Natural killer cell (primary cell): ENCODE measurements at regions not wholly inside any gene's neighbourhood (a gene's known extent, or its start where the extent isn't known, plus 50 kb on each side); places are given as distances from the start of the nearest gene placed in this dataset.
"Not testable (repeated sequence)": the region's sequence is repeated elsewhere in the genome, so short reads cannot be mapped to it uniquely, and the experiment has no call there.

Source experiments
- ATAC-seq, 3 donors: fragments of 150-1000 bp in 2 of 3; fragments of 200-7000 bp in 1 of 3; cut with Tn5 transposase; 1 replicate in 1 of 3; 2 replicates in 2 of 3; pipeline ENCODE4 v1.10.0; 2021; ENCODE audit warnings: mild to moderate bottlenecking in 2 of 3, moderate library complexity in 2 of 3
- DNase-seq, 2 donors: peaks; one replicate each; pipeline versions ENCODE4 v3.0.0 to v3.0.0-alpha.2; 2013 to 2021; ENCODE audit warnings: mixed read lengths in 1 of 2
- H3K27ac ChIP-seq: one replicate; pipeline ENCODE4 v1.5.1; 2013; ENCODE audit warnings: mild to moderate bottlenecking, low read length
- H3K27me3 ChIP-seq: one replicate; pipeline ENCODE4 v1.6.1; 2013; ENCODE audit warnings: low read length; ENCODE audit not compliant: control insufficient read depth, insufficient read depth
- H3K36me3 ChIP-seq: one replicate; pipeline ENCODE4 v1.6.1; 2013; ENCODE audit warnings: low read length; ENCODE audit not compliant: control insufficient read depth, insufficient read depth
- H3K4me1 ChIP-seq: one replicate; pipeline ENCODE4 v1.6.1; 2013; ENCODE audit warnings: low read length; ENCODE audit not compliant: control insufficient read depth, insufficient read depth
- H3K4me3 ChIP-seq: one replicate; pipeline ENCODE4 v1.5.1; 2013; ENCODE audit warnings: low read length
- H3K9me3 ChIP-seq: one replicate; pipeline ENCODE4 v1.6.1; 2013; ENCODE audit warnings: low read length; ENCODE audit not compliant: control insufficient read depth, insufficient read depth
- H3K27ac Mint-ChIP-seq, 2 donors: one replicate each; pipeline ENCODE4 v1.8.0; 2022; ENCODE audit warnings: mild to moderate bottlenecking in 2 of 2, mixed read lengths in 2 of 2, moderate library complexity in 1 of 2
- H3K27me3 Mint-ChIP-seq, 2 donors: one replicate each; pipeline ENCODE4 v1.8.0; 2022; ENCODE audit warnings: low read depth in 2 of 2, mixed read lengths in 2 of 2
- H3K36me3 Mint-ChIP-seq: one replicate; pipeline ENCODE4 v1.8.0; 2022; ENCODE audit warnings: mixed read lengths
- H3K4me1 Mint-ChIP-seq, 2 donors: one replicate each; pipeline ENCODE4 v1.8.0; 2022; ENCODE audit warnings: mixed read lengths in 2 of 2
- H3K4me3 Mint-ChIP-seq: one replicate; pipeline ENCODE4 v1.8.0; 2022; ENCODE audit warnings: mild to moderate bottlenecking, moderate library complexity, mixed read lengths
- H3K9me3 Mint-ChIP-seq, 2 donors: one replicate each; pipeline ENCODE4 v1.8.0; 2022; ENCODE audit warnings: mixed read lengths in 2 of 2
- CTCF ChIP-seq: fragments of 200-600 bp; IDR thresholded peaks from one replicate; pipeline ENCODE4 v1.8.0; 2022; ENCODE audit warnings: antibody characterized with exemption
- WGBS: methylation state at CpG from one replicate; pipeline ENCODE4 v1.1.7; 2013; ENCODE audit warnings: missing lambda C conversion rate; ENCODE audit not compliant: insufficient coverage; 5-methylcytosine and 5-hydroxymethylcytosine counted together
- intact Hi-C: fragments of 100-400 bp; cut with micrococcal nuclease; formaldehyde crosslinking; loops from one replicate; pipeline ENCODE4 v1.14.2; 2022

DNA sequence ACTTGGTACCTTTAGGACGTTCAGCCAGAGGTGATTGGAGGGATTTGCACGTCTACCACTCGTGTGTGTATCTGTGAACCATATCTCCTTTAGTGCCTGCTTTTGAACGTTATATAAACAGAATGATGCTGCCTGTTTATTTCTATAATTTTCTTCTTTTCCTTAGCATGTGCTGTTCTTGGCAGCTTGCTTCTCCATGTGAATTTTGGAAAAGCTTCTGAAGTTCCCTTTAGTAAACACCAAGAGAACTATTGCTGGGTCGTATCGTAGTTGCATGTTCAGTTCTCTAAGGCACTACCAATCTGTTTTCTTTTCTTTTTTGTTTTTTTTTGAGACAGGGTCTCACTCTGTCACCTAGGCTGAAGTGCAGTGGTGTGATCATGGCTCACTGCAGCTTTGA, 73.8 kb upstream of the FANCC start:
- H3K27me3 ChIP-seq, H3K27ac ChIP-seq, H3K4me1 Mint-ChIP-seq, H3K36me3 ChIP-seq, H3K9me3 Mint-ChIP-seq, H3K4me1 ChIP-seq, H3K4me3 Mint-ChIP-seq, intact Hi-C loops, H3K4me3 ChIP-seq, H3K9me3 ChIP-seq, H3K27ac Mint-ChIP-seq, H3K36me3 Mint-ChIP-seq, DNase-seq, ATAC-seq: not testable (repeated sequence)
- WGBS, result 94% methylated on average over 6 of the region's 6 CpGs
- peaks cover 17 to 31% of the 10 kb centered on the region in 2 donors for H3K27me3 Mint-ChIP-seq

DNA sequence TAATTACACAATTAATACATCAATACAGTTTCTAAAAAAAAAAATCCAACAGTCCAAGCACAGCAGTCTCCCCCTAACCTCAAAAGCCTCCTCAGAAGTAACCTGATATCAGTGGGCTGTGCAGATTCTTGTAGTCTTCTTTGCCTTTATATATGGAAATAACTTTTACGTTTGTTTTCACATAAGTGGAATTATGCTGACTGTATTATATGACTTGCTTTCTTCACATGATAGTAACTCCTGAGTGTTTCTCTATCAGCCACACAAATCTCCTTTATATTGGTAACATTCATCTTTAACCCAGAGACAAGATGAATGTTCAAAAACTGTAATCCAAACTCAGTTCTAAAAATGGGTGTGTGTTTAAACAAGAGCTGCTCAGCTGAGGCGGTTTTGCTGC, 71.9 kb upstream of the FANCC start:
- H3K27ac Mint-ChIP-seq, result no peak overlapping the region
- no peaks in the 10 kb centered on the region for H3K36me3 ChIP-seq
- H3K9me3 ChIP-seq, result no peaks in the 10 kb centered on the region
- H3K9me3 Mint-ChIP-seq, result no peaks in the 10 kb centered on the region
- no peak for ATAC-seq
- peaks cover under 1% of the 10 kb centered on the region for H3K27me3 ChIP-seq
- H3K36me3 Mint-ChIP-seq, result no peaks in the 10 kb centered on the region
- 75% methylated on average over 2 of the region's 2 CpGs for WGBS
- intact Hi-C loops, result no loop called here
- H3K4me3 ChIP-seq, result no peak overlapping the region
- peaks cover 18 to 36% of the 10 kb centered on the region in 2 donors for H3K27me3 Mint-ChIP-seq
- H3K4me1 Mint-ChIP-seq, result no peaks in the 10 kb centered on the region
- H3K4me3 Mint-ChIP-seq, result no peak overlapping the region
- H3K27ac ChIP-seq, result no peak overlapping the region
- H3K4me1 ChIP-seq, result no peaks in the 10 kb centered on the region
- TF ChIP-seq CTCF, result no peak
- no peak for DNase-seq

DNA sequence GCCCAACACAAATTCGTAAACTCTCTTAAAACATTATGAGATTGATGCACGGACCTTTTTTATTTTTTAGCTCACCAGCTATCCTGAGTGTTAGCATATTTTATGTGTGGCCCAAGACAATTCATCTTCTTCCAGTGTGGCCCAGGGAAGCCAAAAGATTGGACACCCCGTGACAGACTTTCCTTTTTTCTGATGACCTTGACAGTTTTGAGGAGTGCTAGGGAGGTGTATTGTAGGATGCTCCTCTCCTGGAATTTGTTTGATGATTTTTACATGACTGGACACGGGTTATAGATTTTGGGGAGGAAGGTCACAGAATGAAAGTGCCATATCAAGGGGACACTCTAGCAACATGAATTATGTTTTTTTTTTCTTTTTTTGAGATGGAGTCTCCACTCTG, 69.3 kb upstream of the FANCC start:
- ATAC-seq (no peak), DNase-seq (no peak)
- Histone ChIP-seq H3K27ac (no peak overlapping the region), H3K9me3 (no peaks in the 10 kb centered on the region), H3K36me3 (no peaks in the 10 kb centered on the region), H3K4me3 (no peak overlapping the region), H3K27me3 (peaks cover 3% of the 10 kb centered on the region), H3K4me1 (no peaks in the 10 kb centered on the region)
- no peak for TF ChIP-seq CTCF
- intact Hi-C loops, result no loop called here
- no peak overlapping the region for H3K4me3 Mint-ChIP-seq
- H3K36me3 Mint-ChIP-seq, result no peaks in the 10 kb centered on the region
- H3K4me1 Mint-ChIP-seq, result no peaks in the 10 kb centered on the region
- peaks cover 32 to 45% of the 10 kb centered on the region in 2 donors for H3K27me3 Mint-ChIP-seq
- WGBS, result 93% methylated on average over 4 of the region's 4 CpGs
- H3K27ac Mint-ChIP-seq, result no peak overlapping the region
- H3K9me3 Mint-ChIP-seq, result no peaks in the 10 kb centered on the region

- Mint-ChIP-seq H3K4me3 (no peak overlapping the region), H3K27ac (no peak overlapping the region), H3K36me3 (no peaks in the 10 kb centered on the region), H3K4me1 (no peaks in the 10 kb centered on the region), H3K9me3 (no peaks in the 10 kb centered on the region), H3K27me3 (peaks cover 38 to 56% of the 10 kb centered on the region in 2 donors)
- H3K27me3 ChIP-seq, result peaks cover 8% of the 10 kb centered on the region
- H3K9me3 ChIP-seq, result no peaks in the 10 kb centered on the region
- DNase-seq, result no peak
- 90% methylated on average over 4 of the region's 4 CpGs for WGBS
- no peaks in the 10 kb centered on the region for H3K4me1 ChIP-seq
- no peak overlapping the region for H3K27ac ChIP-seq
- ATAC-seq, result no peak
- intact Hi-C loops, result no loop called here
- H3K4me3 ChIP-seq, result no peak overlapping the region
- TF ChIP-seq CTCF, result no peak
- H3K36me3 ChIP-seq, result no peaks in the 10 kb centered on the region
Observed at GRCh38 chr9:95385521-95385920, 68.0 kb upstream of the FANCC start.
